ENCODE measurements at regions not wholly inside any gene's neighbourhood (a gene's known extent, or its start where the extent isn't known, plus 50 kb on each side); places are given as distances from the start of the nearest gene placed in this dataset.

DNA sequence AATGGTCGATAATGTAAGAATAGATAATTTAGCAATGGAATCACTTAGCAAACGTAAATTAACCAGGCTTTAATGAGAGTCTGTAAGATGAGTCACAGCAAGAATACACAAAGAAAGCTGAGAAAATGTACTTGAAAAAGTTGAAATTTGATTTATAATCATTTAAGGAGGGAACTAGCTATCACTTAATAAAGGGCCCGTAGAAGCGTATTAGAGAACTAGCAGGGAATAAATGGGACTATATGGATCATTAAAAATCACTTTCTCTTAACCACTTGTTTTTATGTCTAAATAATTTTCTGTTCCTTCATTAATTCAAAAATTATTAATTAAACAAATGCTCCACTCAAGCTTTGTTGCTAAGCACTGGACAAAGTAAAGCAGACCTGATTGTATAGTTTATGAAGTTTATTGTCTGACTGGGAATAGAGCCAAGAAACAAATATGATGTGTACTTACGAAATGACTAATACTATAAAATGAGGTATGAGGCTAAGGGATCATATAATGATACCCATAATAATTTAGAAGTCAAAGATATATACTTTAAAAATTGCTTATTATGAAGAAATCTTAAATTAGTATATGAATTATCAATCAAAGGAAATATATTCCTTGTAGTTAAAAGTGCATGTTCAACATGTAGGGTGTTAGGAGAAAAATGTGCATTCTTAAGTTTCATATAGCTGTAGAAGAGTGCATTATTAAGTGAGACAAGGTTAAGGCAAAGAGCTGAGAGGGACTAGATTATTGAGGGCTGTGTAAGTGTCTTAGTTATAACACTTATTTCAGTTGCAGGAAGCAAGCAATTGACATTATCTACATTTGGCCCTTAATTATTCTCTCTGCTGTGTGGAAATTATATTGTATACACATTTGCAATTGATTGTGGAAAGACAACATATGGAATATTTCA lies 196.8 kb downstream of the PRDM9 start:
- H3K4me3 ChIP-seq (ENCODE audit: control insufficient read depth in 2 of 3, extremely low read depth in 1 of 3, insufficient read depth in 2 of 3, low read depth in 1 of 3, low read length in 3 of 3), result no peak overlapping the region
- DNase-seq (ENCODE audit: low read depth, low spot score) (no peak), FAIRE-seq (no peak)

DNA sequence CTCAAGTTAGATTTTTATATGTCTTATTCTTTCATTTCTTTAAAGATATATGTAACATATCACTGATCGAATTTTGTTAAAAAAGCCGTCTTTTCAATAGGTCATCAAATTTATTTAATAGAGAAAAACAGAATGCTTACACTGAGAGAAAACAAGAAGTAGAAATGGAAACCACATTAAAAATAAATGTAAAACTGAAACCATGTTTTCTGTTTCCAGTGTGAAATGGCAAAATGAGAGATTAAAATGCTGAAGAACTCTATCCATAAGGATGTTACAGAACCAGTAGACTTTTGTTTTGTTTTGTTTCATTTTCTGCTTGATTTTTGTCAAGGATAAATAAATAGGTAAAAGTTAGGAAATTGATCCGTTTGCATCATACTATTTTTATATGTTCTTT lies 210.1 kb downstream of the PRDM9 start:
- Histone ChIP-seq H3K4me2 (ENCODE audit: control insufficient read depth, extremely low read depth, insufficient read depth, low read depth, low read length) (no peak overlapping the region), H4K20me1 (ENCODE audit: control insufficient read depth, extremely low read depth, insufficient read depth, low read length) (no peaks in the 10 kb centered on the region), H3K79me2 (ENCODE audit: control insufficient read depth, insufficient read depth, low read length) (no peaks in the 10 kb centered on the region), H3K27ac (ENCODE audit: control insufficient read depth, insufficient read depth, low read length) (no peak overlapping the region), H3K9ac (ENCODE audit: control insufficient read depth, extremely low read depth, insufficient read depth, low read length) (no peak overlapping the region), H2AFZ (ENCODE audit: control insufficient read depth, low read length) (no peak overlapping the region), H3K9me3 (ENCODE audit: control insufficient read depth, low read depth, low read length) (no peaks in the 10 kb centered on the region), H3K36me3 (ENCODE audit: control insufficient read depth in 2 of 2, extremely low read depth in 1 of 2, insufficient read depth in 2 of 2, low read length in 2 of 2) (no peaks in the 10 kb centered on the region), H3K27me3 (ENCODE audit: control insufficient read depth, extremely low read depth, insufficient read depth, low read length) (no peaks in the 10 kb centered on the region), H3K4me3 (ENCODE audit: control insufficient read depth in 2 of 3, extremely low read depth in 1 of 3, insufficient read depth in 2 of 3, low read depth in 1 of 3, low read length in 3 of 3) (no peak overlapping the region), H3K4me1 (ENCODE audit: control insufficient read depth, extremely low read depth, insufficient read depth, low read length) (no peaks in the 10 kb centered on the region), H3K9me1 (ENCODE audit: control insufficient read depth, extremely low read depth, insufficient read depth, low read length) (no peaks in the 10 kb centered on the region)
- FAIRE-seq (no peak), DNase-seq (ENCODE audit: low read depth, low spot score) (no peak)
- dilution Hi-C loops (cut with MboI; ENCODE audit: extremely low pct_ligation_motif_present, low sequenced_read_pairs), result no loop called here
- TF ChIP-seq, protein P1, sequence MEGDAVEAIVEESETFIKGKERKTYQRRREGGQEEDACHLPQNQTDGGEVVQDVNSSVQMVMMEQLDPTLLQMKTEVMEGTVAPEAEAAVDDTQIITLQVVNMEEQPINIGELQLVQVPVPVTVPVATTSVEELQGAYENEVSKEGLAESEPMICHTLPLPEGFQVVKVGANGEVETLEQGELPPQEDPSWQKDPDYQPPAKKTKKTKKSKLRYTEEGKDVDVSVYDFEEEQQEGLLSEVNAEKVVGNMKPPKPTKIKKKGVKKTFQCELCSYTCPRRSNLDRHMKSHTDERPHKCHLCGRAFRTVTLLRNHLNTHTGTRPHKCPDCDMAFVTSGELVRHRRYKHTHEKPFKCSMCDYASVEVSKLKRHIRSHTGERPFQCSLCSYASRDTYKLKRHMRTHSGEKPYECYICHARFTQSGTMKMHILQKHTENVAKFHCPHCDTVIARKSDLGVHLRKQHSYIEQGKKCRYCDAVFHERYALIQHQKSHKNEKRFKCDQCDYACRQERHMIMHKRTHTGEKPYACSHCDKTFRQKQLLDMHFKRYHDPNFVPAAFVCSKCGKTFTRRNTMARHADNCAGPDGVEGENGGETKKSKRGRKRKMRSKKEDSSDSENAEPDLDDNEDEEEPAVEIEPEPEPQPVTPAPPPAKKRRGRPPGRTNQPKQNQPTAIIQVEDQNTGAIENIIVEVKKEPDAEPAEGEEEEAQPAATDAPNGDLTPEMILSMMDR (optimal IDR thresholded peaks at IDR 0.05 in 1 of 3, IDR thresholded peaks at IDR 0.05 in 1 of 3, conservative IDR thresholded peaks at IDR 0.05 in 1 of 3; ENCODE audit: extremely low read depth in 1 of 3, insufficient read depth in 2 of 3, low read length in 3 of 3), result no peak
- no peak for TF ChIP-seq EZH2 (IDR thresholded peaks at IDR 0.05; ENCODE audit: low read length)

More for the DNA sequence above, 196.8 kb downstream of the PRDM9 start:
- Histone ChIP-seq H3K9ac (ENCODE audit: control insufficient read depth, extremely low read depth, insufficient read depth, low read length) (no peak overlapping the region), H3K27ac (ENCODE audit: control insufficient read depth, insufficient read depth, low read length) (no peak overlapping the region), H3K4me2 (ENCODE audit: control insufficient read depth, extremely low read depth, insufficient read depth, low read depth, low read length) (no peak overlapping the region), H3K4me1 (ENCODE audit: control insufficient read depth, extremely low read depth, insufficient read depth, low read length) (no peaks in the 10 kb centered on the region), H3K9me3 (ENCODE audit: control insufficient read depth, low read depth, low read length) (no peaks in the 10 kb centered on the region), H2AFZ (ENCODE audit: control insufficient read depth, low read length) (no peak overlapping the region), H4K20me1 (ENCODE audit: control insufficient read depth, extremely low read depth, insufficient read depth, low read length) (no peaks in the 10 kb centered on the region), H3K79me2 (ENCODE audit: control insufficient read depth, insufficient read depth, low read length) (no peaks in the 10 kb centered on the region), H3K36me3 (ENCODE audit: control insufficient read depth in 2 of 2, extremely low read depth in 1 of 2, insufficient read depth in 2 of 2, low read length in 2 of 2) (no peaks in the 10 kb centered on the region), H3K9me1 (ENCODE audit: control insufficient read depth, extremely low read depth, insufficient read depth, low read length) (no peaks in the 10 kb centered on the region), H3K27me3 (ENCODE audit: control insufficient read depth, extremely low read depth, insufficient read depth, low read length) (no peaks in the 10 kb centered on the region)
- TF ChIP-seq, protein P1 (optimal IDR thresholded peaks at IDR 0.05 in 1 of 3, IDR thresholded peaks at IDR 0.05 in 1 of 3, conservative IDR thresholded peaks at IDR 0.05 in 1 of 3; ENCODE audit: extremely low read depth in 1 of 3, insufficient read depth in 2 of 3, low read length in 3 of 3), result no peak
- no peak for TF ChIP-seq EZH2 (IDR thresholded peaks at IDR 0.05; ENCODE audit: low read length)
- dilution Hi-C loops (cut with MboI; ENCODE audit: extremely low pct_ligation_motif_present, low sequenced_read_pairs), result no loop called here
